T-helper 1 cell treated with Interleukin-12 subunit alpha and Interleukin-12 subunit beta and Interleukin-4 antibody, amounts not matched to agents 30 ng/mL and 1 ng/mL, for 36 hours (primary cell): ENCODE measurements at regions not wholly inside any gene's neighbourhood (a gene's known extent, or its start where the extent isn't known, plus 50 kb on each side); places are given as distances from the start of the nearest gene placed in this dataset.
"Not testable (repeated sequence)": the region's sequence is repeated elsewhere in the genome, so short reads cannot be mapped to it uniquely, and the experiment has no call there.

Experiments used
- intact Hi-C: fragments of 100-400 bp; cut with micrococcal nuclease; formaldehyde crosslinking; loops from one replicate; pipeline ENCODE4 v1.15.1; 2024

DNA sequence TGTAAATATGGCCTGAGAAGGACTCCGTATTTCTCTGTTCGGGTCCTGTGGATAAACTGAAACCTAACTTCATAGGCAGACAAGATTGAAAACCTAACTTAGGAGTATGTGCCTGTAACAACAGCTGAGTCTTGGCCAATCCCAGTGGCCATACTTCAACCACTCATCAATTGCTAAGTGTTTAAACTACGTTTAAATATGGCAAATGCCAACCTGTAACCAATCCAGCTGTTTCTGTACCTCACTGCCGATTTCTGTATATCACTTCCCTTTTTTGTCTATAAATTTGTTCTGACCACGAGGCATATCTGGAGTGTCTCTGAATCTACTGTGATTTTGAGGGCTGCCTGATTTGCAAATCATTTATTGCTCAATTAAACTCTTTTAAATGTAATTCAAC lies 272.3 kb downstream of the LPIN1 start:
- intact Hi-C loops: not testable (repeated sequence)

DNA sequence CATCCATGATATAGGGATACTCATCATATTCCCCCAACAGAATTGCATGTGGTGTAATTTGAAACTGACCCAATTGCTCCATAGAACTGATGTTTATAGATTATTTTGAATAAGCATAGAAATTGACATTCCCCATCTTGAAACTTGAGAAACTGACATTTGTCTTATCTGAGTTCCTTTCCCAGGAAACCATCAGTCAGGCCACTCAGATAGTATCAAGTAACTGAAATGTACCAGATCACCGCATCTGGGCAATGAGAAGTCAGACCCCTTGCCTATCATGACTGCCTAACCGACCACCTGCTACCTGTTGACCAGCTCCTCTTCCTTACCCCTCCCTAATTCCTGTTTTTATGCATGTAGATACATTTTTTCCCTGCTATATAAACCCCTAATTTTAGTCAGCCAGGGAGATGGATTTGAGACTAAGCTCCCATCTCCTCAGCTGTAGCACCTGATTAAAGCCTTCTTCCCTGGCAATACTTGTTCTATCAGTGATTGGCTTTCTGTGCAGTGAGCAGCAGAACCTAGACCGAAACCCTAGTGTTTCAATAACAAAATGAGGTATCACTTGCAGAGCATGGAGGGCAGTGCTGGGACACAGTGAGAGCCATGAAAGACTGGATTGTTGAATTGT lies 274.5 kb downstream of the LPIN1 start:
- intact Hi-C loops: no loop called here

DNA sequence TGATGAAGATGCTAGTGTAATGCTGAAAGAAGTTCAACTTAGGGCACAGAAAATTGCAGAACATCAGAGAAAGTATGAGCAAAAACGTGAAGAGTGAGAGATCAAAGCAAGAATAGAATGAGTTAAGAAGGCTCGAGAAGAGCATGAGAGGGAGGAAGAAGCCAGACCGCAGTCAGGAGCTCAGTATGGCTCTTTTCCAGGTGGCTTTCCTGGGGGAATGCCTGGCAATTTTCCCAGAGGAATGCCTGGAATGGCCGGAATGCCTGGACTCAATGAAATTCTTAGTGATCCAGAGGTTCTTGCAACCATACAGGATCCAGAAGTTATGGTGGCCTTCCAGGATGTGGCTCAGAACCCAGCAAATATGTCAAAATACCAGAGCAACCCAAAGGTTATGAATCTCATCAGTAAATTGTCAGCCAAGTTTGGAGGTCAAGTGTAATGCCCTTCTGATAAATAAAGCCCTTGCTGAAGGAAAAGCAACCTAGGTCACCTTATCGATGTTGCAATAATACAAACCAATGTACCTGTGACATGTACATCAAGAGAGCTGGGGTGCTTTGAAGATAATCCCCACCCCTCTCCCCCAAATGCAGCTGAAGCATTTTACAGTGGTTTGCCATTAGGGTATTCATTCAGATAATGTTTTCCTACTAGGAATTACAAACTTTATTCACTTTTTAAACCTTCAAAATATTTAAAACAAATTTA lies 277.9 kb downstream of the LPIN1 start:
- intact Hi-C loops: not testable (repeated sequence)

DNA sequence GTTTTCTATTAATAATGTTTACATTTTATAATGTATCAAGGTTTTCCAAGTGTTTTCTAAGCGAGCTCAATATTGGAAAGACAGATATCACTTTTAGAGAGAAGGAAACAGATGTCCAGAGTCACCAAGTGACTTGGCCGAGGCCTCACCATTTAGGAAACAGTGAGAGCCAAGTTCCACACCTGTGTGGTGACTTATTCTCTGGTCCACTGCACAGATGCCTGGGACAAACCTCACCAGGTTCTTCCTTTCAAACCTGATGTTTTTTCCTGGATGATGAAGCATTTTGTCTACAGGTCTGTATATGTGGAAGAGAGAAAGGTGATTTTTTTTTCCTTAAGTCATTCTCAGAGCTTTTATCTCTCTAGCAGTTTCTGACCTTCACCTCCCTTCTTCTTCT lies 280.7 kb downstream of the LPIN1 start:
- intact Hi-C loops: no loop called here

GRCh38 chr2:12031866-12032265 lies 285.4 kb downstream of the LPIN1 start:
- intact Hi-C loops: no loop called here

DNA sequence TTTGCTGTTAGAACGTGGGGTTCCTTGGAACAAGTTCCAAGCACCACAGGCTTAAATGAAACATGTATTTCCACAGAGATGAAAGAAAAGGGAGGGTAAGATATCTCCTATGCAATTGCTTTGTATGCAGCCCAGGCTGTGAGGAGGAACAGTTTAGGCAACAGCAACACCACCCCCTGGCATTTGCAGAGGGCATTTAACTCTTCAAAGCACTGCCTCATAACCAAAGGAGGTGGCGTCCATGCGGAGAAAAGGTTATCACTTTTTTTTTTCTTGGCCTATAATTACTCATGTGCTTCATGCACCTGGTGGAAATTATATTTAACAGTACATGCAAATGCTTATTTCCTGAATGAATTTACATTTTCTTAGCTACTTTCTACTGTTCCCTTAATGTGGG lies 286.0 kb downstream of the LPIN1 start:
- intact Hi-C loops: no loop called here

GRCh38 chr2:12032975-12033374 lies 286.5 kb downstream of the LPIN1 start:
- intact Hi-C loops: no loop called here

GRCh38 chr2:12033494-12033893 lies 287.1 kb downstream of the LPIN1 start:
- intact Hi-C loops: no loop called here

GRCh38 chr2:12034382-12034781 lies 287.9 kb downstream of the LPIN1 start:
- intact Hi-C loops: no loop called here

- intact Hi-C loops: no loop called here
Observed at GRCh38 chr2:12035029-12035720, 288.7 kb downstream of the LPIN1 start.

GRCh38 chr2:12035956-12036639 lies 289.7 kb downstream of the LPIN1 start:
- intact Hi-C loops: no loop called here

DNA sequence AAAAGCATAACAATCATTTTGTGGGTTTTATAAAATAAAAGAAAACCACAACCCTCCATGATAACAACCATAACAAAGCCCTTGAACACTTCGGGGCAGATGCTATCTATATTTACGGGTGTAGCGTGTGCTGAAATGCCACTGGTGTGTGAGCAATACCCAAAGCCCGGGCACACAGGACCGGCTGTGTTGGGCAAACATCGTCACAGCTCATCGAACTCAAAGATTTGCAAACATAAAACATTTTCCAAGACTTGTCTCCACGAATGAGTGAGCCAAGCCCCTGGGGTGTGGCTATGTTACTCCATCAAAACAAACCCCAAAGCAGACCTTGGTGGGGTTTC lies 290.2 kb downstream of the LPIN1 start:
- intact Hi-C loops: no loop called here

DNA sequence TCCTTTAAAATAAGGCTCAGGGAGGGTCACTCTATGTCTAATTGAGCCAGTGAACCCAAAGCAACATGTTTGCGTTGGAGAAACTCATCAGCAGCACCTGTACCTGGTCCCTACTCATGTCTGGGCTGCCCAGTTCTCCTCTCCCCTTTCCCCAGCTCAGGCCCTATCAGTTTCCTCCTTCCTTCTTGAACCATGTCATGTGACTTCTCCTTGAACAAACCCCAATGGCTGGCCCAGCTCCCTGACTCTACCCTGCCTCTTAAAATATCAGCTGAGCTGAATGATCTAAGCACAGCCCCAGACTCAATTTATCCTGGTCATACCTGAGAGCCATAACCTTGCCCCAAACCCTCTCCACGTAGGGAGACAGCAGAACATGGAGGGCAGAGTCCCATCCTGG lies 290.9 kb downstream of the LPIN1 start:
- intact Hi-C loops: no loop called here

- intact Hi-C loops: no loop called here
Observed at GRCh38 chr2:12041236-12041635, 294.8 kb downstream of the LPIN1 start.

DNA sequence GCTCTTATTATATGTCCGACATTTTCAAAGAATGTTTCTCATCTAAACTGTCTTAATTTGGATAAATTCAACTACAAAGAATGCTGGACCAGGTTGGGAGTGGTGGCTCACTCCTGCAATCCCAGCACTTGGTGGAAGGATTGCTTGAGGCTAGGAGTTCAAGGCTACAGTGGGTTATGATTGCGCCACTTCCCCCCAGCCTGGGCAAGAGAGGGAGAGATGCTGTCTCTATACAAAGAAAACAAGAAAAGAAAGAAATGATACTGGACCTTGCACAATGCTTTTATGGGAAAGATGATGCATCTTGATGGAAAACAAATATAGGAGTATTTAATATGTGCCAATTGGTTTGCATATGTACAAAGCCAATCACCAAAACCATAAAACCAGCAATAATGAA lies 296.7 kb downstream of the LPIN1 start:
- intact Hi-C loops: no loop called here

DNA sequence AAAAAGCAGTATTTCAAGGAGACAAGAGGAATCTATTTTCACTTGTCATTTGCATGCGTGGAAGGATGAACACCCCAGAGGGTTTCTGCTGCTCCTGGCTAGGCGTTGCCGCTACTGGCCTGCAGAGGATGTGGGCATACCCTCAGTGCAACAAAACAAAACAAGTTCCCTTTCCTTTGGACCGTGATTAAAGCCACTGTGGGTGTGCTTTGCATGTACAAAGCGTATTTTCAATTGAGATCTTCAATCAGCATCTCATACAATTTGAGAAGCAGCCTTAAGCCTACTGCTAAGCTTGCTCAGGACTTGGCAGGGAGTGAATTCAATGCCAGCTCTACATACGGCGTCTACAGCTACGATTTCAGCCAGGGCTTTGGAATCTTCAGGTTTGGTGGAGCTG lies 298.4 kb downstream of the LPIN1 start:
- intact Hi-C loops: no loop called here

DNA sequence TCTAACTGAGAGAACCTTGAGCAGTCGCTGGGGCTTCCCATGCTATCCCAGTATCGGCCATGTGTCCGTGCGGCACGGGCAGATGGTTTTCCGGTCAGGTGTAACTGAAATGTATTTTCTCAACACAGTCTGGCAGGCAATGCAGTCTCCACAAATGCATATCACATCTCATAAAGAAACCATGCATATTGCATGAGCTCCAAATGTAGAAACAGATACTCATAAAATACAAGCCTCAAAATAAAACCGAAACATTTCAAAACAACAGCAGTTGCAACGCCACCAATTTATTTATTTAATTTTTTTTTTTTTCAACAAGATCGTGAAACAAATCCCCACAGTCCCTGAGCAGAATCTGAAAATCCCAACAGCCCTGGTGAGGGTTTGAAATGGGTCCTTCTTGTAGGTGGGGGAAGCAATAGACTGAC lies 299.4 kb downstream of the LPIN1 start:
- intact Hi-C loops: no loop called here

GRCh38 chr2:12046641-12047040 lies 300.2 kb downstream of the LPIN1 start:
- intact Hi-C loops: no loop called here

- intact Hi-C loops: no loop called here
Observed at GRCh38 chr2:12047761-12048160, 301.3 kb downstream of the LPIN1 start.

GRCh38 chr2:12048550-12048949 lies 302.1 kb downstream of the LPIN1 start:
- intact Hi-C loops: no loop called here

- intact Hi-C loops: no loop called here
Observed at GRCh38 chr2:12050396-12050795, 304.0 kb downstream of the LPIN1 start.

DNA sequence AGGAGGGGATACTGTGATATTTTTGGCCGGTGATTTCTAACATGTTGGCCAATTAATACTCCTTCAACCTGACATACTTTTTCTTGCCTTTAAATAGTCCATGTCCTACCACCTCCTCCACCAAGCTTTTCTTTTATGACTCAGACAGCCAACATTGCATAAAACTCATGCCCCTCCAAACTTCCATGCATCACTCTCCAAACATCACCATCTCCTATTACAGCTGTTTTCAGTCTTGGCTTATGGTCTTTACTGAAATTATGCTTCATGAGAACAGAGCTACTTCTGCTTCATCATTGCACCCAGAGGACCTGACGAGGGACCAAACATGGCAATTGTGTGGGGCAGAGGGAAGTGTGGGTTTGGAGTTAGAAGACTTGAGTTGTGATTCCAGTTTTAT lies 305.4 kb downstream of the LPIN1 start:
- intact Hi-C loops: no loop called here
